ENCODE measurements at regions not wholly inside any gene's neighbourhood (a gene's known extent, or its start where the extent isn't known, plus 50 kb on each side); places are given as distances from the start of the nearest gene placed in this dataset.

- DNase-seq (ENCODE audit: extremely low read depth, low read depth, low spot score), result no peak
Observed at GRCh38 chr9:103731541-103731940, 362.6 kb upstream of the SMC2 start.

GRCh38 chr9:103734471-103734870, 359.6 kb upstream of the SMC2 start:
- DNase-seq (ENCODE audit: extremely low read depth, low read depth, low spot score), result no peak

- no peak for DNase-seq (ENCODE audit: extremely low read depth, low read depth, low spot score)
Observed at GRCh38 chr9:103755441-103755840, 338.7 kb upstream of the SMC2 start.

GRCh38 chr9:103755986-103756385, 338.1 kb upstream of the SMC2 start:
- no peak for DNase-seq (ENCODE audit: extremely low read depth, low read depth, low spot score)

- DNase-seq (ENCODE audit: extremely low read depth, low read depth, low spot score), result no peak
Observed at GRCh38 chr9:103757062-103757461, 337.0 kb upstream of the SMC2 start.

- DNase-seq (ENCODE audit: extremely low read depth, low read depth, low spot score), result no peak
Observed at GRCh38 chr9:103761466-103761865, 332.6 kb upstream of the SMC2 start.

- no peak for DNase-seq (ENCODE audit: extremely low read depth, low read depth, low spot score)
Observed at GRCh38 chr9:103789686-103790085, 304.4 kb upstream of the SMC2 start.

- no peak for DNase-seq (ENCODE audit: extremely low read depth, low read depth, low spot score)
Observed at GRCh38 chr9:103798620-103799019, 295.5 kb upstream of the SMC2 start.

- DNase-seq (ENCODE audit: extremely low read depth, low read depth, low spot score), result no peak
Observed at GRCh38 chr9:103799959-103800358, 294.1 kb upstream of the SMC2 start.

GRCh38 chr9:103802068-103802467, 292.0 kb upstream of the SMC2 start:
- DNase-seq (ENCODE audit: extremely low read depth, low read depth, low spot score), result no peak

- no peak for DNase-seq (ENCODE audit: extremely low read depth, low read depth, low spot score)
Observed at GRCh38 chr9:103803245-103803644, 290.9 kb upstream of the SMC2 start.

- no peak for DNase-seq (ENCODE audit: extremely low read depth, low read depth, low spot score)
Observed at GRCh38 chr9:103804077-103804735, 289.9 kb upstream of the SMC2 start.

GRCh38 chr9:103809745-103810144, 284.4 kb upstream of the SMC2 start:
- DNase-seq (ENCODE audit: extremely low read depth, low read depth, low spot score), result no peak

- DNase-seq (ENCODE audit: extremely low read depth, low read depth, low spot score), result no peak
Observed at GRCh38 chr9:103811462-103811861, 282.6 kb upstream of the SMC2 start.

- no peak for DNase-seq (ENCODE audit: extremely low read depth, low read depth, low spot score)
Observed at GRCh38 chr9:103816146-103816545, 278.0 kb upstream of the SMC2 start.

GRCh38 chr9:103819936-103820335, 274.2 kb upstream of the SMC2 start:
- no peak for DNase-seq (ENCODE audit: extremely low read depth, low read depth, low spot score)

- no peak for DNase-seq (ENCODE audit: extremely low read depth, low read depth, low spot score)
Observed at GRCh38 chr9:103821115-103821514, 273.0 kb upstream of the SMC2 start.

- no peak for DNase-seq (ENCODE audit: extremely low read depth, low read depth, low spot score)
Observed at GRCh38 chr9:103837940-103838339, 256.2 kb upstream of the SMC2 start.

- DNase-seq (ENCODE audit: extremely low read depth, low read depth, low spot score), result no peak
Observed at GRCh38 chr9:103839197-103839596, 254.9 kb upstream of the SMC2 start.

- no peak for DNase-seq (ENCODE audit: extremely low read depth, low read depth, low spot score)
Observed at GRCh38 chr9:103867886-103868285, 226.2 kb upstream of the SMC2 start.

GRCh38 chr9:103872811-103873210, 221.3 kb upstream of the SMC2 start:
- DNase-seq (ENCODE audit: extremely low read depth, low read depth, low spot score), result no peak

- no peak for DNase-seq (ENCODE audit: extremely low read depth, low read depth, low spot score)
Observed at GRCh38 chr9:103881419-103881818, 212.7 kb upstream of the SMC2 start.

- DNase-seq (ENCODE audit: extremely low read depth, low read depth, low spot score), result no peak
Observed at GRCh38 chr9:103889989-103890388, 204.1 kb upstream of the SMC2 start.

Data from glomerular endothelial cell (primary cell).